HepG2 (cell line): ENCODE measurements at regions not wholly inside any gene's neighbourhood (a gene's known extent, or its start where the extent isn't known, plus 50 kb on each side); places are given as distances from the start of the nearest gene placed in this dataset.
A peak's percentile ranks its signal among the peaks of the same experiment; 100 is the strongest.

ENCODE experiments used
- ATAC-seq: fragments of 200-7000 bp; cut with Tn5 transposase; 3 replicates; pipeline ENCODE4 v1.9.1; 2020; ENCODE audit warnings: mild to moderate bottlenecking, moderate library complexity
- BruUV-seq: library from RNA; stranded (reverse); fragments of 400-500 nt; replicated peaks from 2 replicates; lab custom pipeline; 2021; lab: Mats Ljungman, UMichigan
- CTCF ChIA-PET: fragments of 300-600 bp; formaldehyde crosslinking; extraction: SDS; loops from one replicate; lab custom pipeline; 2021; ENCODE audit warnings: low total read pairs, inconsistent platforms, low intra/inter-chr PET ratio; lab: Yijun Ruan, JAX
- POLR2A ChIA-PET: fragments of 350-600 bp; sonication (Branson Sonifier 250); formaldehyde crosslinking; loops from one replicate; lab custom pipeline; 2020; ENCODE audit warnings: antibody characterized with exemption, inconsistent platforms; lab: Yijun Ruan, JAX
- DNase-seq: peaks from one replicate; pipeline ENCODE4 v3.0.0-alpha.2; 2015; ENCODE audit warnings: low spot score
- FAIRE-seq: peaks from 3 replicates; lab custom pipeline; 2011; peaks lifted over from hg19 to GRCh38; lab: Jason Lieb, UNC
- H2AFZ ChIP-seq: one replicate; pipeline ENCODE4 v1.6.1; 2011; ENCODE audit warnings: low read length, inconsistent platforms
- H3K27ac ChIP-seq: fragments of 300-600 bp; 3 replicates; pipeline ENCODE4 v1.8.0; 2011; ENCODE audit warnings: mixed run types, mild to moderate bottlenecking, mixed read lengths, low read length, inconsistent platforms; ENCODE audit not compliant: insufficient read depth; ENCODE audit errors: extremely low read length
- H3K27me3 ChIP-seq, 2 experiments: fragments of 200-600 bp in 1 of 2; 2 replicates in 1 of 2; 3 replicates in 1 of 2; pipeline versions ENCODE4 v1.6.0 to v1.8.0; 2011; ENCODE audit warnings: low read length in 2 of 2, mild to moderate bottlenecking in 2 of 2, moderate library complexity in 2 of 2, inconsistent platforms in 1 of 2; ENCODE audit not compliant: insufficient read depth in 2 of 2, control insufficient read depth in 1 of 2
- H3K36me3 ChIP-seq, 2 experiments: fragments of 200-600 bp in 1 of 2; replicated peaks in 1 of 2; 2 replicates in 1 of 2; 3 replicates in 1 of 2; pipeline versions ENCODE4 v1.5.1 to v1.8.0; 2011; ENCODE audit warnings: low read length in 2 of 2, inconsistent platforms in 1 of 2; ENCODE audit not compliant: insufficient read depth in 2 of 2, control insufficient read depth in 1 of 2
- H3K4me1 ChIP-seq: 2 replicates; pipeline ENCODE4 v1.5.1; 2012; ENCODE audit warnings: low read length, inconsistent platforms; ENCODE audit not compliant: insufficient read depth
- H3K4me2 ChIP-seq: 2 replicates; pipeline ENCODE4 v1.6.0; 2011; ENCODE audit warnings: low read depth, low read length, inconsistent platforms
- H3K4me3 ChIP-seq, 3 experiments: fragments of 200-600 bp in 1 of 3; sonication (generic), shearing (Covaris generic) in 1 of 3; replicated peaks in 1 of 3; 2 replicates each; pipeline ENCODE4 v1.5.1; 2011 to 2016; ENCODE audit warnings: low read length in 3 of 3, inconsistent platforms in 2 of 3, low read depth in 2 of 3, mild to moderate bottlenecking in 2 of 3, control low read depth in 1 of 3, mixed read lengths in 1 of 3; ENCODE audit not compliant: insufficient read depth in 1 of 3
- H3K79me2 ChIP-seq: one replicate; pipeline ENCODE4 v1.6.1; 2011; ENCODE audit warnings: low read length, inconsistent platforms; ENCODE audit not compliant: insufficient read depth
- H3K9ac ChIP-seq: 2 replicates; pipeline ENCODE4 v1.6.0; 2011; ENCODE audit warnings: mild to moderate bottlenecking, low read depth, low read length, inconsistent platforms; ENCODE audit not compliant: insufficient read depth
- H3K9me3 ChIP-seq: 2 replicates; pipeline ENCODE4 v1.5.1; 2012; ENCODE audit warnings: mild to moderate bottlenecking, low read length
- H4K20me1 ChIP-seq: 2 replicates; pipeline ENCODE4 v1.6.0; 2011; ENCODE audit warnings: inconsistent platforms, mild to moderate bottlenecking, low read length, moderate library complexity; ENCODE audit not compliant: insufficient read depth
- ELK4 ChIP-seq: sonication (generic); formaldehyde crosslinking; IDR thresholded peaks from 2 replicates; pipeline ENCODE4 v1.9.0; 2021; ENCODE audit warnings: missing genetic modification reagents, borderline replicate concordance
- FOXA3 ChIP-seq: IDR thresholded peaks from 2 replicates; pipeline ENCODE4 v1.6.1; 2016; ENCODE audit warnings: missing genetic modification reagents, missing compliant biosample characterization
- IKZF5 ChIP-seq: IDR thresholded peaks from 2 replicates; pipeline ENCODE4 v1.6.1; 2018; ENCODE audit warnings: missing genetic modification reagents, mild to moderate bottlenecking, missing compliant biosample characterization
- KMT2B ChIP-seq: IDR thresholded peaks from 2 replicates; pipeline ENCODE4 v1.6.1; 2016; ENCODE audit warnings: missing genetic modification reagents, missing compliant biosample characterization
- POLR2AphosphoS5 ChIP-seq: IDR thresholded peaks from 2 replicates; pipeline ENCODE4 v1.6.1; 2012; ENCODE audit warnings: low read depth, low read length
- RFXAP ChIP-seq: sonication (generic); formaldehyde crosslinking; IDR thresholded peaks from 2 replicates; pipeline ENCODE4 v1.4.0; 2020; ENCODE audit warnings: missing genetic modification reagents, borderline replicate concordance
- ZNF224 ChIP-seq: sonication (generic); formaldehyde crosslinking; IDR thresholded peaks from 2 replicates; pipeline ENCODE4 v1.5.0; 2020; ENCODE audit warnings: mild to moderate bottlenecking, missing genetic modification reagents
- ZNF274 ChIP-seq: sonication (generic); formaldehyde crosslinking; IDR thresholded peaks from 2 replicates; pipeline ENCODE4 v1.5.1; 2020; ENCODE audit warnings: mild to moderate bottlenecking, missing genetic modification reagents
- ZNF687 ChIP-seq: sonication (generic); formaldehyde crosslinking; IDR thresholded peaks from 2 replicates; pipeline ENCODE4 v1.5.1; 2020; ENCODE audit warnings: mild to moderate bottlenecking, missing genetic modification reagents, moderate library complexity
- WGBS: methylation state at CpG from one replicate; pipeline ENCODE4 v1.1.6; 2017; ENCODE audit warnings: low lambda C conversion rate; 5-methylcytosine and 5-hydroxymethylcytosine counted together
- in situ Hi-C: cut with HindIII; loops from 2 replicates; pipeline ENCODE4 v1.10.0; 2017; ENCODE audit warnings: low pct_unique_long_range_greater_than_20kb; ENCODE audit not compliant: extremely low pct_ligation_motif_present
- intact Hi-C: fragments of 100-400 bp; cut with micrococcal nuclease; formaldehyde crosslinking; loops from one replicate; pipeline ENCODE4 v1.10.0; 2022; ENCODE audit not compliant: unreplicated experiment

GRCh38 chr6:44594481-44594880 is 207.0 kb downstream of the CDC5L start:
- Histone ChIP-seq H3K4me3 (no peak overlapping the region), H3K4me2 (no peak overlapping the region), H2AFZ (no peak overlapping the region), H3K36me3 (no peaks in the 10 kb centered on the region), H3K9ac (no peak overlapping the region), H3K79me2 (no peaks in the 10 kb centered on the region), H3K9me3 (no peaks in the 10 kb centered on the region), H3K4me1 (no peaks in the 10 kb centered on the region), H4K20me1 (no peaks in the 10 kb centered on the region), H3K27me3 (peaks cover 0 to 7% of the 10 kb centered on the region in 2 experiments; a peak in 2 of 5 replicates), H3K27ac (no peak overlapping the region)
- CTCF ChIA-PET = interaction anchor here (1.9 kb wide), 1 partner anchor 1120 kb away, joined by 8 read pairs; no protein-coding TSS in a partner anchor
- DNase-seq (no peak), FAIRE-seq (no peak), ATAC-seq (peak; percentile 41)
- intact Hi-C loops (loop anchor here (5.0 kb wide), 2 partner anchors 117 to 1328 kb away; no protein-coding TSS in a partner anchor), in situ Hi-C loops (no loop called here)
- no TSS peak for BruUV-seq
- no peak for TF ChIP-seq ZNF224 (CRISPR knock-in tag)
- WGBS = 16% methylated on average over 4 of the region's 4 CpGs
- POLR2A ChIA-PET = no interaction called here

- Histone ChIP-seq H3K9ac (no peak overlapping the region), H4K20me1 (no peaks in the 10 kb centered on the region), H2AFZ (no peak overlapping the region), H3K9me3 (no peaks in the 10 kb centered on the region), H3K27ac (no peak overlapping the region), H3K36me3 (no peaks in the 10 kb centered on the region), H3K4me2 (no peak overlapping the region), H3K27me3 (peaks cover 0 to 24% of the 10 kb centered on the region in 2 experiments; a peak in 2 of 5 replicates), H3K79me2 (no peaks in the 10 kb centered on the region), H3K4me1 (no peaks in the 10 kb centered on the region), H3K4me3 (no peak overlapping the region)
- intact Hi-C loops = no loop called here
- no TSS peak for BruUV-seq
- WGBS = 39% methylated on average over 5 of the region's 5 CpGs
- ATAC-seq (no peak), DNase-seq (no peak), FAIRE-seq (no peak)
- ChIA-PET CTCF (no interaction called here), POLR2A (no interaction called here)
- in situ Hi-C loops = no loop called here
- no peak for TF ChIP-seq IKZF5 (CRISPR knock-in tag)
- TF ChIP-seq ELK4 = no peak
- no peak for TF ChIP-seq ZNF687 (CRISPR knock-in tag)
- TF ChIP-seq RFXAP = no peak
- no peak for TF ChIP-seq FOXA3
- TF ChIP-seq KMT2B (CRISPR knock-in tag) = no peak
- no peak for TF ChIP-seq POLR2AphosphoS5
- TF ChIP-seq ZNF274 (CRISPR knock-in tag) = no peak
Observed at GRCh38 chr6:44598679-44599078, 211.2 kb downstream of the CDC5L start.
